Duodenal mucosa (tissue), 2 donors: ENCODE measurements at regions not wholly inside any gene's neighbourhood (a gene's known extent, or its start where the extent isn't known, plus 50 kb on each side); places are given as distances from the start of the nearest gene placed in this dataset.
A peak's percentile ranks its signal among the peaks of the same experiment; 100 is the strongest.

Experiments
- H3K27ac ChIP-seq: one replicate; pipeline ENCODE4 v1.7.0; 2013; ENCODE audit warnings: low read depth, low read length
- H3K27me3 ChIP-seq, 2 donors: one replicate each; pipeline ENCODE4 v1.7.0; 2013; ENCODE audit warnings: low read length in 2 of 2, control low read depth in 1 of 2; ENCODE audit not compliant: insufficient read depth in 2 of 2, control insufficient read depth in 1 of 2
- H3K36me3 ChIP-seq, 2 donors: one replicate each; pipeline ENCODE4 v1.7.0; 2013; ENCODE audit warnings: low read length in 2 of 2, control low read depth in 1 of 2; ENCODE audit not compliant: insufficient read depth in 2 of 2, control insufficient read depth in 1 of 2
- H3K4me1 ChIP-seq, 2 donors: one replicate each; pipeline ENCODE4 v1.7.0; 2013; ENCODE audit warnings: low read length in 2 of 2, control low read depth in 1 of 2; ENCODE audit not compliant: insufficient read depth in 2 of 2, control insufficient read depth in 1 of 2
- H3K4me3 ChIP-seq, 2 donors: one replicate each; pipeline ENCODE4 v1.7.0; 2013; ENCODE audit warnings: low read length in 2 of 2, low read depth in 1 of 2
- H3K9ac ChIP-seq, 2 donors: one replicate each; pipeline ENCODE4 v1.7.0; 2013; ENCODE audit warnings: low read length in 2 of 2, low read depth in 1 of 2
- H3K9me3 ChIP-seq, 2 donors: one replicate each; pipeline ENCODE4 v1.7.0; 2013; ENCODE audit warnings: low read length in 2 of 2, control low read depth in 1 of 2; ENCODE audit not compliant: control insufficient read depth in 1 of 2

GRCh38 chr14:51394384-51394783 is 154.3 kb downstream of the TMX1 start:
- Histone ChIP-seq H3K27me3 (no peaks in the 10 kb centered on the region), H3K36me3 (no peaks in the 10 kb centered on the region), H3K27ac (no peak overlapping the region), H3K9me3 (no peaks in the 10 kb centered on the region), H3K9ac (no peak overlapping the region), H3K4me1 (no peaks in the 10 kb centered on the region), H3K4me3 (no peak overlapping the region)

- H3K27ac ChIP-seq, result no peak overlapping the region
- no peaks in the 10 kb centered on the region for H3K4me1 ChIP-seq
These were observed 154.8 kb downstream of the TMX1 start for GRCh38 chr14:51394804-51395203.

GRCh38 chr14:51395361-51395849 is 155.4 kb downstream of the TMX1 start:
- Histone ChIP-seq H3K4me1 (no peaks in the 10 kb centered on the region), H3K36me3 (no peaks in the 10 kb centered on the region), H3K9ac (no peak overlapping the region), H3K27me3 (no peaks in the 10 kb centered on the region), H3K4me3 (no peak overlapping the region), H3K9me3 (no peaks in the 10 kb centered on the region), H3K27ac (peak overlapping the region; percentile 54)

More at GRCh38 chr14:51394804-51395203, 154.8 kb downstream of the TMX1 start:
- no peaks in the 10 kb centered on the region for H3K9me3 ChIP-seq
- no peaks in the 10 kb centered on the region for H3K36me3 ChIP-seq
- no peak overlapping the region for H3K4me3 ChIP-seq
- no peak overlapping the region for H3K9ac ChIP-seq
- H3K27me3 ChIP-seq, result no peaks in the 10 kb centered on the region

GRCh38 chr14:51396222-51396815 is 156.3 kb downstream of the TMX1 start:
- no peaks in the 10 kb centered on the region for H3K27me3 ChIP-seq
- H3K36me3 ChIP-seq, result no peaks in the 10 kb centered on the region
- H3K4me1 ChIP-seq, result no peaks in the 10 kb centered on the region
- H3K4me3 ChIP-seq, result no peak overlapping the region
- no peaks in the 10 kb centered on the region for H3K9me3 ChIP-seq
- H3K27ac ChIP-seq, result peak overlapping the region; percentile 45
- H3K9ac ChIP-seq, result no peak overlapping the region

GRCh38 chr14:51398898-51399297 is 158.9 kb downstream of the TMX1 start:
- Histone ChIP-seq H3K27me3 (no peaks in the 10 kb centered on the region), H3K9me3 (no peaks in the 10 kb centered on the region), H3K27ac (no peak overlapping the region), H3K4me3 (no peak overlapping the region), H3K9ac (no peak overlapping the region), H3K36me3 (no peaks in the 10 kb centered on the region), H3K4me1 (no peaks in the 10 kb centered on the region)

- H3K27me3 ChIP-seq, result no peaks in the 10 kb centered on the region
- H3K4me3 ChIP-seq, result no peak overlapping the region
- no peaks in the 10 kb centered on the region for H3K36me3 ChIP-seq
- H3K9ac ChIP-seq, result no peak overlapping the region
- H3K27ac ChIP-seq, result no peak overlapping the region
- H3K9me3 ChIP-seq, result no peaks in the 10 kb centered on the region
- no peaks in the 10 kb centered on the region for H3K4me1 ChIP-seq
These were observed 160.1 kb downstream of the TMX1 start for GRCh38 chr14:51400139-51400538.

GRCh38 chr14:51401272-51401671 is 161.2 kb downstream of the TMX1 start:
- Histone ChIP-seq H3K27me3 (no peaks in the 10 kb centered on the region), H3K27ac (no peak overlapping the region), H3K4me1 (no peaks in the 10 kb centered on the region), H3K4me3 (no peak overlapping the region), H3K9ac (no peak overlapping the region), H3K9me3 (no peaks in the 10 kb centered on the region), H3K36me3 (no peaks in the 10 kb centered on the region)

- Histone ChIP-seq H3K4me1 (no peaks in the 10 kb centered on the region), H3K9me3 (no peaks in the 10 kb centered on the region), H3K27ac (no peak overlapping the region), H3K27me3 (no peaks in the 10 kb centered on the region), H3K4me3 (no peak overlapping the region), H3K9ac (no peak overlapping the region), H3K36me3 (no peaks in the 10 kb centered on the region)
These were observed 161.7 kb downstream of the TMX1 start for GRCh38 chr14:51401756-51402155.

GRCh38 chr14:51410897-51411296 is 170.8 kb downstream of the TMX1 start:
- Histone ChIP-seq H3K36me3 (no peaks in the 10 kb centered on the region), H3K4me1 (no peaks in the 10 kb centered on the region), H3K9ac (no peak overlapping the region), H3K9me3 (no peaks in the 10 kb centered on the region), H3K27me3 (no peaks in the 10 kb centered on the region), H3K27ac (no peak overlapping the region), H3K4me3 (no peak overlapping the region)

- H3K27me3 ChIP-seq, result no peaks in the 10 kb centered on the region
These were observed 179.6 kb downstream of the TMX1 start for GRCh38 chr14:51419685-51420084.

More at GRCh38 chr14:51419685-51420084, 179.6 kb downstream of the TMX1 start:
- no peaks in the 10 kb centered on the region for H3K36me3 ChIP-seq
- no peak overlapping the region for H3K4me3 ChIP-seq
- peaks cover 0 to under 1% of the 10 kb centered on the region in 2 donors for H3K4me1 ChIP-seq
- no peak overlapping the region for H3K27ac ChIP-seq
- no peak overlapping the region for H3K9ac ChIP-seq
- peaks cover 7 to 9% of the 10 kb centered on the region in 2 donors for H3K9me3 ChIP-seq
